ENCODE measurements at regions not wholly inside any gene's neighbourhood (a gene's known extent, or its start where the extent isn't known, plus 50 kb on each side); places are given as distances from the start of the nearest gene placed in this dataset.

- ATAC-seq = no peak
- TF ChIP-seq ARNTL (CRISPR knock-in tag; IDR thresholded peaks at IDR 0.05; ENCODE audit: borderline replicate concordance, low read depth) (no peak), CSDC2 (CRISPR knock-in tag; IDR thresholded peaks at IDR 0.05) (no peak), ZNF70 (CRISPR knock-in tag; IDR thresholded peaks at IDR 0.05) (no peak), BACH2 (CRISPR knock-in tag; IDR thresholded peaks at IDR 0.05; ENCODE audit: borderline replicate concordance) (no peak), ESRRG (CRISPR knock-in tag; IDR thresholded peaks at IDR 0.05) (no peak), ZNF565 (CRISPR knock-in tag; conservative IDR thresholded peaks at IDR 0.05; ENCODE audit: low read depth) (no peak), GLIS3 (CRISPR knock-in tag; IDR thresholded peaks at IDR 0.05) (no peak), TSHZ2 (CRISPR knock-in tag; IDR thresholded peaks at IDR 0.05) (no peak), ZC3H10 (CRISPR knock-in tag; IDR thresholded peaks at IDR 0.05) (no peak), PATZ1 (CRISPR knock-in tag; IDR thresholded peaks at IDR 0.05; ENCODE audit: borderline replicate concordance) (no peak), ZFP30 (CRISPR knock-in tag; IDR thresholded peaks at IDR 0.05) (no peak), PPARA (CRISPR knock-in tag; IDR thresholded peaks at IDR 0.05; ENCODE audit: borderline replicate concordance) (no peak), TCF4 (CRISPR knock-in tag; IDR thresholded peaks at IDR 0.05; ENCODE audit: borderline replicate concordance) (no peak), POU6F1 (CRISPR knock-in tag; IDR thresholded peaks at IDR 0.05; ENCODE audit: borderline replicate concordance, low read depth) (no peak), ZNF8 (CRISPR knock-in tag; IDR thresholded peaks at IDR 0.05) (no peak)
These were observed 330.0 kb upstream of the EEF2KMT start for GRCh38 chr16:5427571-5427970.

GRCh38 chr16:5422643-5423496 is 325.3 kb upstream of the EEF2KMT start:
- no peak for ATAC-seq
- no peak for TF ChIP-seq ZNF70 (CRISPR knock-in tag; IDR thresholded peaks at IDR 0.05)
- no peak for TF ChIP-seq TCF4 (CRISPR knock-in tag; IDR thresholded peaks at IDR 0.05; ENCODE audit: borderline replicate concordance)
- TF ChIP-seq TOX (CRISPR knock-in tag; IDR thresholded peaks at IDR 0.05; ENCODE audit: borderline replicate concordance) = no peak
- no peak for TF ChIP-seq ARNTL (CRISPR knock-in tag; IDR thresholded peaks at IDR 0.05; ENCODE audit: borderline replicate concordance, low read depth)
- TF ChIP-seq RARB (CRISPR knock-in tag; IDR thresholded peaks at IDR 0.05) = no peak
- TF ChIP-seq ZNF8 (CRISPR knock-in tag; IDR thresholded peaks at IDR 0.05) = no peak
- no peak for TF ChIP-seq BACH2 (CRISPR knock-in tag; IDR thresholded peaks at IDR 0.05; ENCODE audit: borderline replicate concordance)

- ATAC-seq = no peak
- TF ChIP-seq ZFP3 (CRISPR knock-in tag; IDR thresholded peaks at IDR 0.05) (no peak), CREB5 (CRISPR knock-in tag; IDR thresholded peaks at IDR 0.05; ENCODE audit: low read depth) (no peak), GLIS3 (CRISPR knock-in tag; IDR thresholded peaks at IDR 0.05) (no peak), ISL1 (CRISPR knock-in tag; IDR thresholded peaks at IDR 0.05) (no peak), TOX (CRISPR knock-in tag; IDR thresholded peaks at IDR 0.05; ENCODE audit: borderline replicate concordance) (no peak), ZNF8 (CRISPR knock-in tag; IDR thresholded peaks at IDR 0.05) (no peak), ZNF565 (CRISPR knock-in tag; conservative IDR thresholded peaks at IDR 0.05; ENCODE audit: low read depth) (no peak)
These were observed 324.5 kb upstream of the EEF2KMT start for GRCh38 chr16:5422047-5422446.

All from SK-N-SH treated with all-trans-retinoic acid at 6 μM for 48 hours (cell line).